Thyroid gland (tissue), 4 donors: ENCODE measurements at regions not wholly inside any gene's neighbourhood (a gene's known extent, or its start where the extent isn't known, plus 50 kb on each side); places are given as distances from the start of the nearest gene placed in this dataset.
"Not testable (repeated sequence)": the region's sequence is repeated elsewhere in the genome, so short reads cannot be mapped to it uniquely, and the experiment has no call there.

Experiments
- DNase-seq, 2 donors: peaks; one replicate each; pipeline ENCODE4 v3.0.0-alpha.2; 2019
- H3K27ac ChIP-seq, 3 donors: fragments of 200-600 bp; sonication (generic); 1 replicate in 2 of 3; 2 replicates in 1 of 3; pipeline ENCODE4 v1.5.1; 2016 to 2019; ENCODE audit warnings: mild to moderate bottlenecking in 1 of 3, moderate library complexity in 1 of 3
- H3K27me3 ChIP-seq: fragments of 200-600 bp; sonication (generic); one replicate; pipeline ENCODE4 v1.5.1; 2019
- H3K36me3 ChIP-seq, 2 donors: fragments of 200-600 bp; sonication (generic); one replicate each; pipeline ENCODE4 v1.5.1; 2016 to 2019
- H3K4me1 ChIP-seq, 2 donors: fragments of 200-600 bp; sonication (generic); one replicate each; pipeline ENCODE4 v1.5.1; 2017 to 2019
- H3K4me3 ChIP-seq, 3 donors: fragments of 200-600 bp; sonication (generic); replicated peaks in 1 of 3; 1 replicate in 2 of 3; 2 replicates in 1 of 3; pipeline ENCODE4 v1.5.1; 2016; ENCODE audit warnings: mild to moderate bottlenecking in 1 of 3
- H3K9me3 ChIP-seq: fragments of 200-600 bp; sonication (generic); one replicate; pipeline ENCODE4 v1.5.1; 2017
- CTCF ChIP-seq, 6 experiments: fragments of 200-600 bp in 3 of 6; fragments of 450-650 bp in 3 of 6; sonication (generic) in 3 of 6; IDR thresholded peaks; one replicate each; pipeline ENCODE4 v1.5.1; 2016 to 2019; ENCODE audit warnings: antibody characterized with exemption in 6 of 6, mild to moderate bottlenecking in 2 of 6, inconsistent platforms in 1 of 6, moderate library complexity in 1 of 6
- WGBS, 2 donors: methylation state at CpG; one replicate each; pipeline ENCODE4 v1.1.5; 2017; 5-methylcytosine and 5-hydroxymethylcytosine counted together
- intact Hi-C: fragments of 100-400 bp; cut with DNase I; formaldehyde crosslinking; loops from one replicate; pipeline ENCODE4 v1.15.1; 2023

- H3K4me1 ChIP-seq, H3K4me3 ChIP-seq, intact Hi-C loops, H3K27ac ChIP-seq, H3K27me3 ChIP-seq, H3K9me3 ChIP-seq, DNase-seq, H3K36me3 ChIP-seq: not testable (repeated sequence)
- 90 to 92% methylated on average over 11 to 12 of the region's 13 CpGs for WGBS, 2 donors
These were observed 154.7 kb downstream of the ATP6V0E2 start for GRCh38 chr7:150028344-150029012.

GRCh38 chr7:150029013-150029389, 155.2 kb downstream of the ATP6V0E2 start:
- H3K9me3 ChIP-seq, H3K4me1 ChIP-seq, intact Hi-C loops, H3K4me3 ChIP-seq, H3K36me3 ChIP-seq, H3K27ac ChIP-seq, H3K27me3 ChIP-seq, DNase-seq: not testable (repeated sequence)
- WGBS, 2 donors: 88 to 92% methylated on average over 6 of the region's 6 CpGs

DNA sequence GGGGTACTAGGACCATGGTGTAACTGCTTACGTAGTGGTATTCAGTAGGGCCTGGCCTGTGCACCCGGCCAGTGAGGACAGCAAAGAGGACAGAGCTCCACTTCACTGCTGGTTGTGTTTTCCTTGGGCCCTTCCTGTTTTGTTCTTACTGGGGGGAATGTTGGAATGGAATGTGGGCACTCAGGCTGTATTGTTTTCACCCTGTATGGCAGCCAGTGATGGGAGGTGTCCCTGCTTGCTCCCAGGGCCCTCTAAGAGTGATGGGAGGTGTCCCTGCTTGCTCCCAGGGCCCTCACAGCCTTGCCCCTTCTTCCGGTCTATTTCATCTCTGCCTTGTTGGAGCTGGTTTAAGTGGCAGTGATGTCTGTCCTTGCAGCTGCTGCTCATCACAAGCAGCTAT, 158.0 kb downstream of the ATP6V0E2 start:
- H3K4me1 ChIP-seq, H3K27ac ChIP-seq, H3K36me3 ChIP-seq, intact Hi-C loops, H3K27me3 ChIP-seq, H3K9me3 ChIP-seq, H3K4me3 ChIP-seq: not testable (repeated sequence)
- WGBS, 2 donors: 60 to 65% methylated on average over 3 of the region's 3 CpGs
- DNase-seq: peak; percentile 8 to 12

DNA sequence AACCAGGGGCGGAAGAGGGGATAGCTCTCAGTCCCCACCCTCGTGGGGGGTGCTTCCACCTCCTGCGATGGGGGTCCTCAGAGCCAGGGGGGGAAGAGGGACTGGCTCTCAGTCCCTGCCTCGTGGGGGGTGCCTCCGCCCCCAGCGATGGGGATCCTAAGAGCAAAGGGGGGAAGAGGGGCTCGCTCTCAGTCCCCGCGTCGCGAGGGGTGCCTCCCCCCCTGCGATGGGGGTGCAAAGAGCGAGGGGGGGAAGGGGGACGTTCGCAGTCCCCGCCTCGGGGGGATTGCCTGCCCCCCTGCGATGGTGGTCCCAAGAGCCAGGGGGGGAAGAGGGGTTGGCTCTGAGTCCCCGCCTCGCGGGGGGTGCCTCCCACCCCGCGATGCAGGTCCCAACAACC, 159.9 kb downstream of the ATP6V0E2 start:
- H3K4me3 ChIP-seq, intact Hi-C loops, DNase-seq, H3K27me3 ChIP-seq, H3K27ac ChIP-seq, H3K36me3 ChIP-seq, H3K4me1 ChIP-seq, H3K9me3 ChIP-seq: not testable (repeated sequence)
- WGBS, 2 donors: 95% methylated on average over 5 of the region's 23 CpGs; no CpG with 5 or more reads in 1 of the 2 donors

DNA sequence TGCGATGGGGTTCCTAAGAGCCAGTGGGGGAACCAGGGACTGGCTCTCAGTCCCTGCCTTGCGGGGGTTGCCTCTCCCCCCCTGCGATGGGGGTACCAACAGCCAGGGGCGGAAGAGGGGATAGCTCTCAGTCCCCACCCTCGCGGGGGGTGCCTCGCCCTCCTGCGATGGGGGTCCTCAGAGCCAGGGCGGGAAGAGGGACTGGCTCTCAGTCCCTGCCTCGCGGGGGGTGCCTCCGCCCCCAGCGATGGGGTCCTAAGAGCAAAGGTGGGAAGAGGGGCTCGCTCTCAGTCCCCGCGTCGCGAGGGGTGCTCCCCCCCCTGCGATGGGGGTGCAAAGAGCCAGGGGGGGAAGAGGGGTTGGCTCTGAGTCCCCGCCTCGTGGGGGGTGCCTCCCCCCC, 162.0 kb downstream of the ATP6V0E2 start:
- H3K4me1 ChIP-seq, H3K27me3 ChIP-seq, DNase-seq, H3K9me3 ChIP-seq, H3K27ac ChIP-seq, H3K36me3 ChIP-seq, H3K4me3 ChIP-seq, intact Hi-C loops: not testable (repeated sequence)
- WGBS, 2 donors: 80 to 100% methylated on average over 1 of the region's 21 CpGs

GRCh38 chr7:150039061-150039460, 165.3 kb downstream of the ATP6V0E2 start:
- WGBS, 2 donors: 90 to 91% methylated on average over 4 to 10 of the region's 16 CpGs
- H3K27ac ChIP-seq, H3K4me3 ChIP-seq, H3K36me3 ChIP-seq, H3K9me3 ChIP-seq, intact Hi-C loops, H3K4me1 ChIP-seq, H3K27me3 ChIP-seq, DNase-seq: not testable (repeated sequence)

DNA sequence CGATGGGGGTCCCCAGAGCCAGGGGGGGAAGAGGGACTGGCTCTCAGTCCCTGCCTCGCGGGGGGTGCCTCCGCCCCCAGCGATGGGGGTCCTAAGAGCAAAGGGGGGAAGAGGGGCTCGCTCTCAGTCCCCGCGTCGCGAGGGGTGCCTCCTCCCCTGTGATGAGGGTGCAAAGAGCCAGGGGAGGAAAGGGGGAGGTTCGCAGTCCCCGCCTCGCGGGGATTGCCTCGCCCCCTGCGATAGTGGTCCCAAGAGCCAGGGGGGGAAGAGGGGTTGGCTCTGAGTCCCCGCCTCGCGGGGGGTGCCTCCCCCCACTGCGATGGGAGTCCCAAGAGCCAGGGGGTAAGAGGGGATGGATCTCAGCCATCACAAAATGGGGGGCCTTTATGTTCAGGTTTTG, 168.5 kb downstream of the ATP6V0E2 start:
- H3K36me3 ChIP-seq, H3K4me1 ChIP-seq, DNase-seq, H3K4me3 ChIP-seq, intact Hi-C loops, H3K27me3 ChIP-seq, H3K27ac ChIP-seq, H3K9me3 ChIP-seq: not testable (repeated sequence)
- WGBS, 2 donors: no CpG with 5 or more reads among the region's 20 CpGs

- H3K27ac ChIP-seq, H3K36me3 ChIP-seq, H3K27me3 ChIP-seq, intact Hi-C loops, H3K4me3 ChIP-seq, H3K4me1 ChIP-seq, H3K9me3 ChIP-seq: not testable (repeated sequence)
- DNase-seq: peak in 1 of 2 donors; percentile 22
- WGBS, 2 donors: 19 to 39% methylated on average over 7 of the region's 7 CpGs
These were observed 171.0 kb downstream of the ATP6V0E2 start for GRCh38 chr7:150044771-150045170.

DNA sequence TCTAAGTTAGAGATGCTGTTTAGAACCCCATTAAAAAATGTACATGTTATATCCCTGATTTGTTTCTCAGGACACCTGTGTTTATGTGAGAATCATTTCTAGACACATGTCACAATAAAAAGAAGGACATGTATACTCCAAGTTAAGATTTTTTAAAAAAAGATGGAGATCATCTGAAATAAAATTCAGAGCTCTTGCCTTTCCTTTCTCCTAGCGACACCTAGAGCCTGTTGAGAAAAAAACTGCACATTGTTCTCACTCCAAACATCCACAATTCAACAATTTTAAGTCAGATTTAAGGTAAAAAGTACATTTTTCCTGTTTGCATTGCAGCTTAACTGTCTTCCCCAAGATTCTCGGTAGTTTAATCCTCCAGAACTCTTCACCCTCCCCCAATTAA, 171.8 kb downstream of the ATP6V0E2 start:
- intact Hi-C loops, H3K27me3 ChIP-seq, H3K27ac ChIP-seq, DNase-seq, H3K9me3 ChIP-seq, H3K36me3 ChIP-seq, H3K4me3 ChIP-seq, H3K4me1 ChIP-seq: not testable (repeated sequence)
- peak in 3 of 6 experiments; percentile 31 to 38 (median 32) for TF ChIP-seq CTCF (IDR thresholded peaks at IDR 0.05)
- WGBS, 2 donors: 13 to 19% methylated on average over 2 of the region's 2 CpGs

DNA sequence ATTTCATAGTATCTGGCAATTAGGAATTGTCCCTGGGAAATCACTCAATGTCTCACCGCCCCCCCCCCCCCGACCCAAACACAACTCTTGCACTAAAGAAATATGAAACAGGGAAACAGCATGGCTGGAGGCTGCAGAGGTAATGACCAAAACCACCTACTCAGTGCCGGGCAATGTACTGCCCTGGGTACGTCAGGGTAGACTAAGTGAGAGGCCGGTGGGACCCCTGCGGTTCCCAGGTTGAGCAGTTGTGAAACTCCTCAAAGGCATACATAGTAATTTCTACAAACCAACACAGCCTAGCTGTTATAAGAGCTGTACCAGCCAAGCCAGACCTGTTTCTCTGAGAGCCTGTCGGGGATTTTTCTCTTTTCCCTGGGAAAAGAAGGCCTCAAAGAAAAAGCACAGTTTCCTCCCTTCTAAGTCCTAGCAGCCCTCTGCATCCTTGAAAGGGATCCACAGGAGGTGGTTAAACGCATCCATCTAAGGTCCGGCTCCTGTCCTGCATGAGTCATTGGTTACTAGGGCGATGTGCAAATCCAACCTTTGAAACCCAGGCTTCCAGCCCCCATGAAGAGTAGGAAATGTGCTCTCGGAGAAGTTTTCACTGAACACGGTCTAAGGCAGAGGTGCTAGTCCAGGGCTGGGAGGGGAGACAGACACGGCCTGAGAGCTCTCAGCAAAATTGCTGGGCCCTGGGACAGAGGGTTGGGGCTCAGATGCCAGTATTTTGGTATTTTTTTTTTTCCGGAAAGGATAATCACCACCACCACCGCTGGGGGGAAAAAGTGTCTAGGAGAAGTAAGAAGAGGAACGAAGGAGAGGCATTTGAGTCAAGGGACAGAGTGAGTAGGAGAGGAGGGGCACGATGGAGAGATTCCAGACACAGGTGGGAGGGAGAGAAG, 172.8 kb downstream of the ATP6V0E2 start:
- H3K27ac ChIP-seq, H3K36me3 ChIP-seq, H3K4me1 ChIP-seq, H3K9me3 ChIP-seq, intact Hi-C loops, H3K4me3 ChIP-seq, DNase-seq, H3K27me3 ChIP-seq: not testable (repeated sequence)
- WGBS, 2 donors: 11 to 47% methylated on average over 8 to 11 of the region's 17 CpGs

- intact Hi-C loops, H3K4me3 ChIP-seq: not testable (repeated sequence)
These were observed 173.6 kb downstream of the ATP6V0E2 start for GRCh38 chr7:150047329-150047728.

GRCh38 chr7:150047772-150048171, 174.0 kb downstream of the ATP6V0E2 start:
- H3K27ac ChIP-seq, H3K27me3 ChIP-seq, intact Hi-C loops, H3K9me3 ChIP-seq, H3K4me1 ChIP-seq, H3K36me3 ChIP-seq: not testable (repeated sequence)
- 0 to 1% methylated on average over 27 to 31 of the region's 31 CpGs for WGBS, 2 donors
- H3K4me3 ChIP-seq: peak overlapping the region in 1 of 3 donors; percentile 35
- peak; percentile 27 to 51 for DNase-seq

More at GRCh38 chr7:150047329-150047728, 173.6 kb downstream of the ATP6V0E2 start:
- peak; percentile 4 to 13 for DNase-seq
- H3K9me3 ChIP-seq, H3K27ac ChIP-seq, H3K36me3 ChIP-seq, H3K27me3 ChIP-seq, H3K4me1 ChIP-seq: not testable (repeated sequence)
- 0% methylated on average over 2 of the region's 57 CpGs for WGBS, 2 donors
